ENCODE measurements at regions not wholly inside any gene's neighbourhood (a gene's known extent, or its start where the extent isn't known, plus 50 kb on each side); places are given as distances from the start of the nearest gene placed in this dataset.

DNA sequence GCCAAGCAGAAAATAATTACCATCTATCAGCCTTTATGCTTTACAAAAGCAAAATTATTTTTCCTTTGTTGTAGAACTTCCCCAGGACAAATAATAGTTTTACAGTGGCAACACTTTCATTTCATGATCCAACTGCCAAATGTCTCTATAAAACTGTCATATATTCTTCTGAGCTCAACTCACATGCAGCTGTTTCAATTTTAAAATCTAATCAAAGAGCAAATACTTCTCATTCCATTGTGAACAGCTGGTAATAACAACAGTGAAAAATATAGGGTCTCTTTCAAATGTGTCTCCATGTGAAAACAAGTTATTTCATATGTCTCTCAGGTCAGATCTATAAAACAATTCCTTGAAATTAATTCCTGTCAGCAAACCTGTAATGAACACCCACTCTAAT, 270.6 kb upstream of the SLC7A11 start:
- TF ChIP-seq, protein P1, sequence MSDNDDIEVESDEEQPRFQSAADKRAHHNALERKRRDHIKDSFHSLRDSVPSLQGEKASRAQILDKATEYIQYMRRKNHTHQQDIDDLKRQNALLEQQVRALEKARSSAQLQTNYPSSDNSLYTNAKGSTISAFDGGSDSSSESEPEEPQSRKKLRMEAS (IDR thresholded peaks at IDR 0.05) = no peak
- TF ChIP-seq CREB1 (IDR thresholded peaks at IDR 0.05; ENCODE audit: low read depth) (no peak), TAF1 (IDR thresholded peaks at IDR 0.05; ENCODE audit: low read depth) (no peak), TEAD4 (IDR thresholded peaks at IDR 0.05) (no peak), NFIC (IDR thresholded peaks at IDR 0.05) (no peak), RAD21 (IDR thresholded peaks at IDR 0.05; ENCODE audit: low read depth) (no peak), FOXM1 (IDR thresholded peaks at IDR 0.05; ENCODE audit: borderline replicate concordance, low read depth) (no peak), CEBPB (IDR thresholded peaks at IDR 0.05) (no peak), EP300 (IDR thresholded peaks at IDR 0.05; ENCODE audit: borderline replicate concordance) (no peak), EGR1 (IDR thresholded peaks at IDR 0.05) (no peak), TCF12 (IDR thresholded peaks at IDR 0.05; ENCODE audit: low read depth) (no peak), YY1 (IDR thresholded peaks at IDR 0.05; ENCODE audit: low read depth) (no peak)
- TF ChIP-seq, protein P2, sequence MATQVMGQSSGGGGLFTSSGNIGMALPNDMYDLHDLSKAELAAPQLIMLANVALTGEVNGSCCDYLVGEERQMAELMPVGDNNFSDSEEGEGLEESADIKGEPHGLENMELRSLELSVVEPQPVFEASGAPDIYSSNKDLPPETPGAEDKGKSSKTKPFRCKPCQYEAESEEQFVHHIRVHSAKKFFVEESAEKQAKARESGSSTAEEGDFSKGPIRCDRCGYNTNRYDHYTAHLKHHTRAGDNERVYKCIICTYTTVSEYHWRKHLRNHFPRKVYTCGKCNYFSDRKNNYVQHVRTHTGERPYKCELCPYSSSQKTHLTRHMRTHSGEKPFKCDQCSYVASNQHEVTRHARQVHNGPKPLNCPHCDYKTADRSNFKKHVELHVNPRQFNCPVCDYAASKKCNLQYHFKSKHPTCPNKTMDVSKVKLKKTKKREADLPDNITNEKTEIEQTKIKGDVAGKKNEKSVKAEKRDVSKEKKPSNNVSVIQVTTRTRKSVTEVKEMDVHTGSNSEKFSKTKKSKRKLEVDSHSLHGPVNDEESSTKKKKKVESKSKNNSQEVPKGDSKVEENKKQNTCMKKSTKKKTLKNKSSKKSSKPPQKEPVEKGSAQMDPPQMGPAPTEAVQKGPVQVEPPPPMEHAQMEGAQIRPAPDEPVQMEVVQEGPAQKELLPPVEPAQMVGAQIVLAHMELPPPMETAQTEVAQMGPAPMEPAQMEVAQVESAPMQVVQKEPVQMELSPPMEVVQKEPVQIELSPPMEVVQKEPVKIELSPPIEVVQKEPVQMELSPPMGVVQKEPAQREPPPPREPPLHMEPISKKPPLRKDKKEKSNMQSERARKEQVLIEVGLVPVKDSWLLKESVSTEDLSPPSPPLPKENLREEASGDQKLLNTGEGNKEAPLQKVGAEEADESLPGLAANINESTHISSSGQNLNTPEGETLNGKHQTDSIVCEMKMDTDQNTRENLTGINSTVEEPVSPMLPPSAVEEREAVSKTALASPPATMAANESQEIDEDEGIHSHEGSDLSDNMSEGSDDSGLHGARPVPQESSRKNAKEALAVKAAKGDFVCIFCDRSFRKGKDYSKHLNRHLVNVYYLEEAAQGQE (IDR thresholded peaks at IDR 0.05; ENCODE audit: low read depth) = no peak
- TF ChIP-seq, protein P3, sequence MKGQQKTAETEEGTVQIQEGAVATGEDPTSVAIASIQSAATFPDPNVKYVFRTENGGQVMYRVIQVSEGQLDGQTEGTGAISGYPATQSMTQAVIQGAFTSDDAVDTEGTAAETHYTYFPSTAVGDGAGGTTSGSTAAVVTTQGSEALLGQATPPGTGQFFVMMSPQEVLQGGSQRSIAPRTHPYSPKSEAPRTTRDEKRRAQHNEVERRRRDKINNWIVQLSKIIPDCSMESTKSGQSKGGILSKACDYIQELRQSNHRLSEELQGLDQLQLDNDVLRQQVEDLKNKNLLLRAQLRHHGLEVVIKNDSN (IDR thresholded peaks at IDR 0.05) = no peak

All from Ishikawa (cell line).